ENCODE measurements at regions not wholly inside any gene's neighbourhood (a gene's known extent, or its start where the extent isn't known, plus 50 kb on each side); places are given as distances from the start of the nearest gene placed in this dataset.

DNA sequence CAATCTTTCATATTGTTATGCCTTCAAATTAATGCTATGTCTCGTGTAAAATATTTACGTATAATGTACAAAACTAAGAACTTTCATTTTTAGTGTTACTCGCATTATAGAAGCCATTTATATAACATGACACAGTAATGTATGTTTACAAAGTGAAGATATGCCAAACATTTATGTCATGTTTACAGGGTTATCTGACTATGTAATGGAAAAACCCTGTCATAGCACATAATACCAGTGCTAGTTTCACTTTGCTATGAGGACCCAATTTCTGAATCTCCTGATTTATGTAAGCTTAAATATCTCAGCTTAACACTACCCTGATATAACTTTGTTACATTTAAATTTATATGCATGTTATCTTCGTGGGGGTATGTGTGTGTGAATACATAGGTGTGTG lies 233.1 kb downstream of the FAT4 start:
- no peak overlapping the region for H3K4me3 ChIP-seq (ENCODE audit: low read depth, low read length)
- TF ChIP-seq, protein P1, sequence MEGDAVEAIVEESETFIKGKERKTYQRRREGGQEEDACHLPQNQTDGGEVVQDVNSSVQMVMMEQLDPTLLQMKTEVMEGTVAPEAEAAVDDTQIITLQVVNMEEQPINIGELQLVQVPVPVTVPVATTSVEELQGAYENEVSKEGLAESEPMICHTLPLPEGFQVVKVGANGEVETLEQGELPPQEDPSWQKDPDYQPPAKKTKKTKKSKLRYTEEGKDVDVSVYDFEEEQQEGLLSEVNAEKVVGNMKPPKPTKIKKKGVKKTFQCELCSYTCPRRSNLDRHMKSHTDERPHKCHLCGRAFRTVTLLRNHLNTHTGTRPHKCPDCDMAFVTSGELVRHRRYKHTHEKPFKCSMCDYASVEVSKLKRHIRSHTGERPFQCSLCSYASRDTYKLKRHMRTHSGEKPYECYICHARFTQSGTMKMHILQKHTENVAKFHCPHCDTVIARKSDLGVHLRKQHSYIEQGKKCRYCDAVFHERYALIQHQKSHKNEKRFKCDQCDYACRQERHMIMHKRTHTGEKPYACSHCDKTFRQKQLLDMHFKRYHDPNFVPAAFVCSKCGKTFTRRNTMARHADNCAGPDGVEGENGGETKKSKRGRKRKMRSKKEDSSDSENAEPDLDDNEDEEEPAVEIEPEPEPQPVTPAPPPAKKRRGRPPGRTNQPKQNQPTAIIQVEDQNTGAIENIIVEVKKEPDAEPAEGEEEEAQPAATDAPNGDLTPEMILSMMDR (conservative IDR thresholded peaks at IDR 0.05; ENCODE audit: low read depth, low read length) = no peak
- DNase-seq (ENCODE audit: low read depth) = no peak

DNA sequence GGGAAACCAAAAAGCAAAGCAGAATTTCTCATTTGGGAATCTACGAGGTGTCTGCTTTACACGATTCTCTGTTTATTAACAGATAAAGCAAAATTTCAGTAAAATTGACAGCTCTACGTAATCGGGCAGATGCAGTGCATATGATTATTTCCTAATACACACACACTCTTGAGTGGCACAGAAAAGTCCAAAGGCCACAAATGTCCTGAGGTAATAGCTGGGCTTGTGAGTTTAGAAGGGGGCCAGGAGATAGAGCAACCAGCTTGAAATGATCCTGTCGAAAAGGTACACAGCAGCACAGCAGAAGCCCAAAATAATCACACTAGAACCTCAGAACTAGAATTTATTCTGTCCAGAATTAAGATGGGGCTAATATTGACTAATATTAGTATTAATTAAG lies 236.0 kb downstream of the FAT4 start:
- no peak overlapping the region for H3K4me3 ChIP-seq (ENCODE audit: low read depth, low read length)
- DNase-seq (ENCODE audit: low read depth) = no peak
- TF ChIP-seq, protein P1 (conservative IDR thresholded peaks at IDR 0.05; ENCODE audit: low read depth, low read length) = no peak

DNA sequence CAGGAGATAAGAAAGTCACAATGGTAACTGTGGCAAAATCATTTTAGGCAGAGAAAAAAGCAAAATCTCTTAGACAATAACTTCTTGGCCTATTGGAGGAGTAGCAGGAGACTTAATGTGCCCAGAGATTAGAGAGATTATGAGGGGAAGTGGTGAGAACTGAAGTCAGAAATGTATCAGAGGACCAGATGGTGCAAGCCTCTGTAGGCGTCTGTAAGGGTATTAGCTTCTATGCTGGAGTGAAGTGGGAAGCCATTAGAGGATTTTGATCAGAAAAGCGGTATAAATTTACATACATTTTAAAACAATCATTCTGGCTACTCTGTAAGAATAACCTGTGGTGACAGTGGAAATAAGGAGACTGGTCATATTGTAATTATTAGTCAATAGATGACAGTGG lies 236.7 kb downstream of the FAT4 start:
- TF ChIP-seq, protein P1 (conservative IDR thresholded peaks at IDR 0.05; ENCODE audit: low read depth, low read length) = no peak
- no peak overlapping the region for H3K4me3 ChIP-seq (ENCODE audit: low read depth, low read length)
- DNase-seq (ENCODE audit: low read depth) = no peak

DNA sequence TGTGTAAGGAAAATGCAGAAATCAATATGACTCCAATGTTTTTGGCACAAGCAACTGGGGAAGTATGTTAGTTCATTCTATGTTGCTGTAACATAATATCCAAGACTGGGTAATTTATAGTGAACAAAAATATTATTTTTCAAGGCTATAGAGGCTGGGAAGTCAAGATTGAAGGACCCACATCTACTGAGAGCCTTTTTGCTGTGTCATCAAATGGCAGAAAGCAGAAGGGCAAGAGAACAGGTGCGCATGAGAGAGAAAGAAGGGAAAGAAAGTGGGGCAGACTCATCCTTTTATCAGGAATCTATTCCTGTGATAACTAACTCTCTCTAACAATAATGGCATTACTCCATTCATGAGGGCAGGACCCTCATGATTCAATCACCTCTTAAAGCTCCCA lies 237.2 kb downstream of the FAT4 start:
- TF ChIP-seq, protein P1 (conservative IDR thresholded peaks at IDR 0.05; ENCODE audit: low read depth, low read length) = no peak
- no peak for DNase-seq (ENCODE audit: low read depth)
- no peak overlapping the region for H3K4me3 ChIP-seq (ENCODE audit: low read depth, low read length)

DNA sequence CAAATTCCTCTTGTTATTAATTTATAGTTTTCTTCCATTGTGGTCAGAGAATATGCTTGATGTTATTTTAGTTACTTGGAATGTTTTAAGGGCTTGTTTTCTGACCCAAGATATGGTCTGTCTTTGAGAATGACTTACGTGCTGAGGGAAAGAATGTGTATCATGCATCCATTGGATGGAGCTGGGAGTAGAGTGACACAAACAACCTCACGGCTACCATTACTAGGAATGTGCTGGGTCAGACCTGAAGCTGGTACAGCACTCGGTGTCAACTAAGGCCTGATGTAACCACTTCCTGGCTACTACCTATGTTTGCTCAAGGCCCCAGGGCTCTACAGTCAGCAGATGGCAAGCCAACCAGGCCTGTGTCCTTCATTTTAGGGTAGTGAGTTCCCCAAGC lies 257.8 kb downstream of the FAT4 start:
- no peak overlapping the region for H3K4me3 ChIP-seq (ENCODE audit: low read depth, low read length)
- DNase-seq (ENCODE audit: low read depth) = no peak
- TF ChIP-seq, protein P1 (conservative IDR thresholded peaks at IDR 0.05; ENCODE audit: low read depth, low read length) = no peak

DNA sequence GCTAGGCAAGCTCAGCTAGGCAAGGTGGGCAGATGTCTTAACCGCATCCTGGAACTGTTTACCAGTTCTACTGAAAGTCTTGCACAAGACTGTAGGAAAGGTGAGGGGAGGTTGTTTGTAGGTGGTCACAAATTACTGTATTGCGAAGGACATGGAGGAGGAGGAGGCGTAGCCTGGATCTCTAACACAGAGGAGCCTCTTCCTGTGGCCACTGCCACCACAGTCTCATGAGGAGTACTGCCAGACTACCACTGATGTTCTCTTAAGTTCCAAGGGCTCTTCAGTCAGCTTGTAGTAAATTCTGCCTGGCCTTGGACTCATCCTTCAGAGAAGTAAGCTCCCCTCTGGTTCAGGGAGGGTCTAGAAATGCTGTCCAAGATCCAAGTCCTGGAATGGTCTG lies 258.6 kb downstream of the FAT4 start:
- H3K4me3 ChIP-seq (ENCODE audit: low read depth, low read length) = no peak overlapping the region
- TF ChIP-seq, protein P1 (conservative IDR thresholded peaks at IDR 0.05; ENCODE audit: low read depth, low read length) = no peak
- no peak for DNase-seq (ENCODE audit: low read depth)

DNA sequence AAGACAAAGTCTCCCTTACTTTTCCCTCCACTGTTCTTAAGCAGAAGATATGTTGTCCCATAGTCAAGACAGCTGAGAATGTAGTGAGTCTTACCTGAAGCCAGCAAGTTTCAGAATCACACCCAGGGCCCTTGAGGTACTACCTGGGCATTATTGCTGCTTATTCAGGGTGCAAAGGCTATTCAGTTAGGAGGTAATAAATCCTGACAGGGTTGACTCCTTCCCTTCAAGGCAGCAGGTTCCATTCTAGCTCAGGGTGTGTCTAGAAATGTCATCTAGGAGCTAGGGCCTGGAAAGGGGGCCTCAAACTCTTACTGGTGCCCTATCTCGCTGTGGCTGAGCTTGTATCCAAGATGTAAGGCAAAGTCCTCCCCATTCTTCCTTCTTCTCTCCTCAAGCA lies 259.0 kb downstream of the FAT4 start:
- TF ChIP-seq, protein P1 (conservative IDR thresholded peaks at IDR 0.05; ENCODE audit: low read depth, low read length) = no peak
- H3K4me3 ChIP-seq (ENCODE audit: low read depth, low read length) = no peak overlapping the region
- DNase-seq (ENCODE audit: low read depth) = no peak
